ENCODE measurements at regions not wholly inside any gene's neighbourhood (a gene's known extent, or its start where the extent isn't known, plus 50 kb on each side); places are given as distances from the start of the nearest gene placed in this dataset.
"Not testable (repeated sequence)": the region's sequence is repeated elsewhere in the genome, so short reads cannot be mapped to it uniquely, and the experiment has no call there.

DNA sequence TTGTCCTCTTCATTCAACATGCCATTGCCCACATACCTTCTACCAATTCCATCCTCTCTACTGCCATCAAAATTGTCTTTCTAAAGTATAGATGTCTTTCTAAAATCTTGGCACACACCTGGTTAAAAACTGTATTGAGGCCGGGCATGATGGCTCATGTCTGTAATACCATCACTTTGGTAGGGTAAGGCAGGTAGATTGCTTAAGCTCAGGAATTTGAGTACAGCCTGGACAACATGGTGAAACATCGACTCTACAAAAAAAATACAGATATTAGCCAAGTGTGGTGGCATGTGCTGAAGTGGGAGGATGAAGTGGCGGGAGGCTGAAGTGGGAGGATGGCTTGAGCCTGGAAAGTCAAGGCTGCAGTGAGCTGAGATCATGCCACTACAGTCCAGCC lies 412.1 kb downstream of the TMEM38B start:
- no peak for DNase-seq (ENCODE audit: low spot score)

DNA sequence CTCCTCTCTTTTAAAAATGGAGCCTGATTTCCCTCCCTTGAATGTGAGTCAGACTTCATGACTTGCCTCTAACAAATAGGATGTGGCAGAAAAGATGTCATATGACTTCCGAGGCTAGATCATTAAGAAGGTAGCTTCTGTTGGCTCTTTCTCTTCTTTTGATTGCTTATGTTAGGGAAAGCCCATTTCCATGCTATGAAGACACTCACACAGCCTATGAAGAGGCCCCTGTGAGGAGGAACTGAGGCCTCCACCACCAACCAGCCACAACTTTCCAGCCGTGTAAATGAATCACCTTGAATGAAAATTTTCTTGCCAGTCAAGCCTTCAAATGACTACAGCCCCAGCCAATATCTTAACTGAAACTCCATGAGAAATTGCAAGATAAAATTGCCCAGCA lies 413.4 kb downstream of the TMEM38B start:
- no peak for DNase-seq (ENCODE audit: low spot score)

DNA sequence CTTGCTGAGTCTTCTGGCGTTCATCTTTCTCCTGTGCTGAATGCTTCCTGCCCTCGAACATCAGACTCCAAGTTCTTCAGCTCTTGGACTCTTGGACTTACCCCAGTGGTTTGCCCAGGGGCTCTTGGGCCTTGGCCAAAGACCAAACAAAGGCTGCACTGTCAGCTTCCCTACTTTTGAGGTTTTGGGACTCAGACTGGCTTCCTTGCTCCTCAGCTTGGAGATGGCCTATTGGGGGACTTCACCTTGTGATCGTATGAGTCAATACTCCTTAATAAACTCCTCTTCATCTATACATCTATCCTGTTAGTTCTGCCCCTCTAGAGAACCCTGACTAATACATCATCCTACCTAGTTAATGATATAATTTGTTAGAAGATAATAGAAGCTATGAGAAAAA lies 415.4 kb downstream of the TMEM38B start:
- DNase-seq (ENCODE audit: low spot score) = not testable (repeated sequence)

DNA sequence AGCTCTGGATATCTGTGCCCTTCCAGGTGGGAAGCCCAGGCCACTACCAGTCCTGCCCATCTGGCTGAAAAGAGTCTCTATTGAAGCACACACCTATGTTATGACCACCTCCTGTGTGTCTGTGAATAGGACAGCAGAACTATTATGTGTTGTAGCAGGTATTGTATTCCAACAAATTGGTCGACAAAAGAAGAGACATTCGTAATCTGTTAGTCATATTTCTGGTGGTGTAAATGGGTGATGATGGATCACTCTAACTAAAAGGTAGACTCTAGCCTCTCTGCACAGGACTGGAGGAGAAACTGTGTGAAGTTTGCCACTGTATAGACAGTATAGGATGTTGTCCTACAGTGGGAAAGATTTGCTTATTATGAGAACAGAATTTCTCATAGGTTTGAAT lies 416.1 kb downstream of the TMEM38B start:
- no peak for DNase-seq (ENCODE audit: low spot score)

DNA sequence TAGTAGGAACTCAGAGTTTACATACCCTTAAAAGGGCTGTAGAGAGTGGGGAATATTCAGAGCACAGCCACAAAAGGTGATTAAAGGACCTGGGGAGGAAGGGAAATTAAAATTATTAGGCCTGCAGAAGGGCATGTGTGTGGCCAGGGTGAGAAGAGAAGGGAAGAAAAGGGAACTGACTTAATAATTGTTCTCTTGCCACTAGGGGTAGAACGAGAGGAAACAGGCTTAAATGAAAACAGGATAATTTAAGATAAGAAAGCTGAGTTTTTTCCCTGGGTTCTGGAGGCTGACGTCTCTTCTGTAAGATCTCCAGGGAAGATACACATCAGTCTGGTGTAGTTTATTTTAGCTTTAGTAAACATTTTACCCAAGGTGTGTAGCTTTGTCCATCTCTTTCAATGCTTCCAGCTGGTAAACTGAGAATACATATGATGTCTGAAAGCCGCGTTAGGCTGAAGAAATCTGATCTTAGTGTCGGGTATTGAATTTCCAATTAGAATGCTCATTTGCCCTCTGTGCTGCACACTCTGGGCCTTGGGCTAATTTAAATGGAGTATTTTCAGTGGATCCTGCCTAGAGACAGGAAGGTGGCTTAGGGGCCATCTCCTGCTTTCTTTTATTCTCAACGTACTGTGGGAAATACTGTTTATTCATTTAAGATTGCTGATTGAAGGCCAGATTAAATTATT lies 416.8 kb downstream of the TMEM38B start:
- no peak for DNase-seq (ENCODE audit: low spot score)

DNA sequence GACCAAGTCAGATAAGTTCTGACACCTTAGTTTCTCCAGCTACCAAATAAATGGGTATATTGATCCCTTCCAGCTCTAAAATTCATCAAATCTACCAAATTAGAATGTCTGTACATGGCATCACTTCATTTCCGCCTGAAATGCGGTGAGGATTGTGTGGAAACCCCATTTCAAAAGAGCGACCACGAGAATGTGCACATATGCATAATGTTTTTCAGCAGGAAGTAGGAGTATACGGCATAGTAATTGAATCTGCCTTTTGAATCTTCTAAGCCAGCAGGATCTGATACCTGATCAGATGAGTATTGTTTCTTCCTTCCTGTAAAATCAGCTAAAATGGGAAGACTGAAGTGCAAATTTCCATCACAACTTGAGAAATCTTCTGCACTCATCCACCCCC lies 418.6 kb downstream of the TMEM38B start:
- no peak for DNase-seq (ENCODE audit: low spot score)

DNA sequence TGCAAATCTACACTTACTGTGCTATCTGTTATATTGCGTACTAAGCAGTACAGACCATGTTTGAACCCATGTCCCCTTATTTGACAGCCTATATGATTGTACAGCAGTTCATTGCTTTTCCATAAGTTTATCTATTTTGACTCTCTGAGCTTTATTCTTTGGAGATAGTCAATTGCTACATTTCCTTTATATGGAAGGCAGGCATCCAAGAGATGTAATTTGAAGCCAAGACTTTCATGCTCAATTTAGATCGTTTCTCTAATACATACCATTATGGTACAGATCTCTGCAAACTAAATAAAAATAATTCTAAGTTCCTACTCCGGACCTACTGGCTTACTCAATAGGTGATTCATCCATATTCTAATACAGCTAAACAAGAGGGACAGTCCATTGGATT lies 424.8 kb downstream of the TMEM38B start:
- no peak for DNase-seq (ENCODE audit: low spot score)

DNA sequence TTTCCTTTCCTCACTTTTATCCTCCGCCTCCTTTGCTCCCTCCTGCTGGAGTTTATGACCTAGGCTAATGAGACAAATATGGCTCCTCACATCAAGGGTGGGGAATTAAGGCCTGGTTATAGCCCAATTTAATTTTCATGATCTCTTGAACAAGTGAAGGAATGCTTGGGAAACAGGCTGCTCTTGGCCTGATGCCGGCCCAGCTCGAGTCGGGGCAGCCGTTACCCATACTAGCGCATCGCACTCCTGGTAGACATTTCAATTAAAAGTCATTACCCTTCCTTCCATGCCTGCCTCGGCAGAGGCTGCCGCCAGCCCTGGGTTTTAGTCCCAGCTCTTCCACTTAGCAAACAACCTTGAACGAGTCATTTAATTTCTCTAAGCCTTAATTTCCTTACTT lies 425.7 kb downstream of the TMEM38B start:
- DNase-seq (ENCODE audit: low spot score) = no peak

DNA sequence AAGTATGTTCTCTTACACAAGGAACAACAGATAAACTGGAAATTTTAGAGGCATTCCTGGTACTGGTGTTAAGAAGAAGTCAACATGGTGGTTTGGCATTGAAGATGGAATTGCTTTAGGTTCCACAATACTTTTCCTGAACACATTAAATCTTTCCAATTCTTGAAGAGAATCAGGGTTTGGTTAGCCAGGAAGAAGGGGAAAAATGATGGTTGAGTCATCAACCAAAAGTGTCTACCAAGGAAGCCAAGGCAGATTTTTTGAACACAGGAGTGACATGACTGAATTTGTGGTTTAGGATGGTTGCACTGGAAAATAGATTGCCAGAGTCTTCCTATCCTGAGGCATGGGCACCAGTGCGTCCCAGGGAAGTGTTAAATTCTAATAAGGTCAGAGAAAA lies 433.4 kb downstream of the TMEM38B start:
- no peak for DNase-seq (ENCODE audit: low spot score)

DNA sequence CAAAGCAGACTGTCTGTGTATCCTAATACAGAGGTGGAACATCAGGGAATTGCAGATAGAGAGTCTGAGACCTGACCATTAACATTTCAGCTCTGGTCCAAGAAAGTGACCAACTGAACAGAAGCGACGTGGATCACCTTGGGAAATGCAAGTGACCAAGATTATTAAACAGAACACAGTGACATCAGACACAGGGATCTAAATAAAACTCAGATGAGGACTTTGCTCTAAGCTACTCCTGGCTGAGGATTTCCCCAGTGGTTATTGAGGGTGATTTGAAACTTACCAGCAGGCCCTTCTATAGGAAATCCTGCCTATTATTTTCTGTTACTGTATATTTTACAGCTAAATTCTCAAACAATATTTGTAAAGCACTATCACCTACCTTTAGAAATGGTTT lies 436.0 kb downstream of the TMEM38B start:
- DNase-seq (ENCODE audit: low spot score) = no peak

DNA sequence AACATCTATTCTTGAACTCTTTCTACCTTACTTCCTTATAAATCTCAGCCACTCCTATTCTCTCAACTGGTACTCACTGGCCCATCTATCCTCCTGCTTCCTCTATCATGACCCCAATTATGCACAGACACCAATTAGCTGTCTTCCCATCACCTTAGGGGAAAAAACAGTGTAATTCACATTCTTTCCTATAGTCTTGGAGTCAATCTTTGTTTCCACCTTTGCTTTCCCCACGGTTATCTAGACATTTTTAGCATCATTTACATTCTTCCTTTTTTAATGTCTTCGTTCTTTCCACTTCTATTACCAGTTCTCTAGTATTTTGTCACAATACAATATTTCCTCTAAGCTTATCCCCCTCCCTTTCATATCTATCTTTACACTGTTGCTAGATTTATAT lies 449.4 kb downstream of the TMEM38B start:
- no peak for DNase-seq (ENCODE audit: low spot score)

DNA sequence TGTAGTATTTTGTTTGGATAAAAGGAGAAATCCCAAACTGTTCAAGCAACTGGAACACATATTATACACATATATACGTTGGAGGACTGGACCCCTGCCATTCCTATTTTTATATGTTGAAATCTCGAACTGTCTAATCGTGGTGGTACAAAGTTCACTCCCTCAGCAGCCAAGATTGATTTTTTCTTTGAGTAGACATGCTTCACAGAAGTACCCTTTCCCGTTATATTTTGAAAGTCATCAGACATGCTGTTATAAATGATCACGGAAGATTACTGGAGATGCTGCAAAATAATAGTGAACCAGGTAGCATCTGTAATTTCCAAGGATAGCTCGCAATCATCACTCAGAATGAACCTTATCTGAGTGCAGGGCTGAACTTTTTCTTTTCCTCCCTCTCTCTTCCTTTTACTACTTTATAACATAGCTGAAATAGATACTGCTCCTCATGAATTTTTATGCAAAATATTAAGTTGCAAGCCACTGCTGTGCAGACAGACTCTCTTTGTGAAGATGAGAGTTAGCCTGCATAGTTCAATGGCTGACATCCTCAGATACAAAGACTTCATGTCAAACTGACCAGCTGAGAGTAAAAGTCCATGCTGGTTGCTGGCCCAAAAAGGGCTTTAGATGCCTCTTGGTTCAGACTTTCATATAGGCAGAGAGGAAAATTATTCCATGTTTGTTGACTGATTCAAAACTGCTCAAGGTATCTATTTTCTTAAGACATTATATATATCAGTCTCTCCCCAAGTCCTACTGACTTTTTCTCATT lies 451.9 kb downstream of the TMEM38B start:
- DNase-seq (ENCODE audit: low spot score) = no peak

DNA sequence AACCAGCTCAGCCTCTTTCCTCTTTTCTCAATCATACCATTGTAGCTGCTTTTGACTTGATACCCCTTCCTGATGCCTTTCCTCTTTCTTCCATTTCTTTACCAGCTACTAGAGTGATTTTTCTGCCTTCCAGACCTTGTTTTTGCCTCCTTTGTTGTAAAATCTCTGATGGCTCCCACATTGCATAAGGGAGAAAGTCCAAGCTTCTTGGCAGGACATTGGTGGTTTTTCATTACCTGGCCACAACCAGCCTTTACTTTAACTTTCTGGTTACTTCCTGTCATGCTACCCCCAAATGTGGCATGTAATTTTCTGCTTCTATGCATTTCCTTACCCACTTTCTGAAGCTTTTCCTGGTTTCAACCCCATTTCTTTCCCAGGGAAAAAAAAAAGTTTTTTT lies 452.5 kb downstream of the TMEM38B start:
- DNase-seq (ENCODE audit: low spot score) = no peak

DNA sequence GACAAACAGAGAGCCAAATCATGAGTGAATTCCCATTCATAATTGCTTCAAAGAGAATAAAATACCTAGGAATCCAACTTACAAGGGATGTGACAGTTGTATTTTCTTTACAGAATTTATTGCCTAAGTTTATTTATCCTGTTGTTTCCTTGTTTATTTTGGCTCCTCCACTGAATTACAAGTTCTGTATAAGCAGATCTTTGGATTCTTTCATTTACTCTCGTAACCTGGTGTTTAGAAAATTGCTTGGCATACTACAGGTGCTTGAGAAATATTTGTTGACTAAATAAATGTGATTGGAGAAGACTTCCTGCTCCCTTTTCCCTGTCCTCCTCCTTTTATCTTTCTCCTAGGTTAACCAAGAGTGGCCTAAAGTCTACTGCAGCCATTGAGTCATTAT lies 455.6 kb downstream of the TMEM38B start:
- DNase-seq (ENCODE audit: low spot score) = no peak

DNA sequence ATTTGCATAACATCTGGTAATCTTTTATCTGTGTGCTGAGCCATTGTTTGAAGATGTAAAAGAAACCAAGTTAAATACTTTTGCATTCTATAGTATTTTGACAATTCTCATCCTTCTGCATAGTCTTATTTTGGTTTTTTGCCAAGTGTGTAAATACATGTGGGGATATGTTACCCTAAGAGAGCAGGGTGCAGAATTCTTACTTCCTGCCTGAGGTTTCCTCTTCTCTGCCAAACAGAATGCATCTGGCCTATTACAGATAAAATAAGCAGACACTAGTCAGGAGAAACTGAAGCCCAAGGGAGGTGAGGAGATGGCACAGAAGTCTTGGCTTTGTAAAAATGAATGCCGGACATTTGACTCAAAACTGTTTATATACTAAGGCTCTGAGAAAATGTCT lies 462.1 kb downstream of the TMEM38B start:
- no peak for DNase-seq (ENCODE audit: low spot score)

DNA sequence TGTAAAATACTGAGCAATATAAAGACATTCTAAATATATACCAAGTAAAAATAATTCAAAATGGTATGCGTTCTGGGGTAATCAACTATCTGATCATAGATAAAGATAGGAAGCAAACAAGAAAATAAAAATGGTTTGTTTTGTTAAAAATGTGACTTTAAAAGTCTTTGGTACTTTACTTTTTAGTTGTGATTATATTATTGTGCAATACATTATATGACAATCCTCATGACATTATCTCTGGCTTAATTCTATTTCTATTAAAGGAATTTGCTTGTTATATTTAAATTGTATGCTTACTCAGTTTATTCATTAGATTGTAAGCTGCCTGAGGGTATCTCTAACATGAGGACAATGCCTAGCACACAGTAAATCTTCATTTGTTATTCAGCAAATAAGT lies 477.9 kb downstream of the TMEM38B start:
- no peak for DNase-seq (ENCODE audit: low spot score)

DNA sequence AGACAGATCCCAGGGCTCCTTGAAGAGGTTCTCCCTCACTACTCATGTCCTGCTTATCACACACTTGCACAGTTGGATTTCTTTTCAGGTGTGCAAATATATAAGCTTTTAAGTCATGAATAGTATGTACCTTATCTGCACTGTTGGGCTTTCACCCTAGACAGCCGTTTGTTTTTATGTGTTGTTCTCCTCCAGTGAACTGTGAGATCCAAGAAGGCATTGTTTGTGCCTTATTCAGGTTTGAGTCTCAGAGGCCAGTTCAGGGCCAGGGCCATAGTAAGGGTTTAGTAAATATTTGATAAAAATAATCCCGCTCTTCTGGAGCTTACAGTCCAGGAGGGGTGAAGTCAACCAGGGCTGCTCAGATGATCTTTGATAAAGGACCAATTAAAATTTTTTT lies 480.0 kb downstream of the TMEM38B start:
- no peak for DNase-seq (ENCODE audit: low spot score)

DNA sequence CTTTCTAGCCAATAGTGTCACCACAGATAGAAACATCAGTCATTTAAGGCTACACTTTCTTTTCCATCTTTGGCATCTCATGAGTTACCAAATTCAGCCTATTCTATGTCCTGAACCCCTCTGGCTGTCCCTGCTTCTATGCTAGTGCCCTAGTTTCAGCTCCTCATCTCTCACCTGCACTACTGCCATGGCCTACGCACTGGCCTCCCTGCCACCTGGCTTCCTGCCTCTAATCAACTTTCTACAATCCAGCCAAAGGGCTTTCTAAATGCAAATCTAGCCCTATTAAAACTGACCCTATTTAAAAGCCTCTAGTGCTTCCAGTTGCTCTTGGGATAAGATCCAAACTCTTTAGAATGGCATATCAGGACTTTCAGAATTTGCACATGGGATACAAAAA lies 482.9 kb downstream of the TMEM38B start:
- DNase-seq (ENCODE audit: low spot score) = no peak

DNA sequence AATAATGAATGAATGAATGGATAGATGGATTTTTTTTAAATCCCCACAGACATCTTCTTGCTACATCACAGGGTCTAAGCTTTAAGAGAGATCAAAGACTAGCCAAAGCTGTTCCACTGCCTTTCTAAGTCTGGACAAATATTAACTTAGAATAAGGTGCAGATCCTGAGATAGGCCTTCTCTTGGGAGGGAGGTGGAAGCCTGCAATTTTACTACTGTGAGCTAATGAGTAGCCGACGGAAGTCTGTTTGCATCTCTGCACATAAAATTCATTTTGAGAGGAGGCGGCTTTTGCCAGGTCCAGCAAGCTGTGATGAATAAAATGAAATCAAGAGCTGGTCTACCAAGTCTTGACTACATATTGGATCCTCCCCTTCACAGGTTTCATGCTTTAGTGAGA lies 484.9 kb downstream of the TMEM38B start:
- DNase-seq (ENCODE audit: low spot score) = no peak

DNA sequence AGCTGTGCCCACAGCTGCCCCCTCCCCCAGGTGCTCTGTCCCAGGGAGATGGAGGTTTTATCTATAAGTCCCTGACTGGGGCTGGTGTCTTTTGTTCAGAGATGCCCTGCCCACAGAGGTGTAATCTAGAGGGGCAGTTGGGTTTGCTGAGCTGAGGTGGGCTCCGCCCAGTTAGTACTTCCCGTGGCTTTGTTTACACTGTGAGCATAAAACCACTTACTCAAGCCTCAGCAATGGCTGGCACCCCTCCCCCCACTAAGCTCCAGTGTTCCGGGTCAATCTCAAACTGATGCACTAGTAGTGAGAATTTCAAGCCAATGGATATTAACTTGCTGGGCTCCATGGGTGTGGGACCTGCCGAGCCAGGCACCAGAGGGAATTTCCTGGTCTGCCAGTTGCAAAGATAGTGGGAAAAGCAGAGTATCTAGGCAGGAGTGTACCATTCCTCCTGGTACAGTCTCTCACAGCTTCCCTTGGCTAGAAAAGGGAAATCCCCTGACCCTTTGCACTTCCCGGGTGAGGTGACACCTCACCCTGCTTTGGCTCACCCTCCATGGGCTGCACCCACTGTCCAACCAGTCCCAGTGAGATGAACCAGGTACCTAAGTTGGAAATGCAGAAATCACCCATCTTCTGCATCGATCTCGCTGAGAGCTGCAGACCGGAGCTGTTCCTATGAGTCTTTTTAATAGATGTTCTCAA lies 509.6 kb downstream of the TMEM38B start:
- not testable (repeated sequence) for DNase-seq (ENCODE audit: low spot score)

DNA sequence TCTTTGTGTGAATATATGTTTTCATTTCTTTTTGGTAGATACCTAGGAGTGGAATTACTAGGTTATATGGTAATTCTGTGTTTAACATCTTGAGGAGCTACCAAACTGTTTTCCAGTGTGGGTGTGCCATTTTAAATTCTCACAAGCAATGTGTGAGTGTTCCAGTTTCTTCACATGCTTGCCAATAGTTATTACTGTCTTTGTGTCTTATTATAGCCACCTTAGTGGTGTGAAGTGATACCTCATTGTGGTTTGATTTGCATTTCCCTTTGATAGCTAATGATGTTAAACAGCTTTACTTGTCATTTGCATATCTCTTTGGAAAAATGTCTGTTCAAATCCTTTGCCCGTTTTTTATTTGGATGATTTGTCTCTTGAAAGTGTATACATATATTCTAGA lies 513.0 kb downstream of the TMEM38B start:
- DNase-seq (ENCODE audit: low spot score) = no peak

DNA sequence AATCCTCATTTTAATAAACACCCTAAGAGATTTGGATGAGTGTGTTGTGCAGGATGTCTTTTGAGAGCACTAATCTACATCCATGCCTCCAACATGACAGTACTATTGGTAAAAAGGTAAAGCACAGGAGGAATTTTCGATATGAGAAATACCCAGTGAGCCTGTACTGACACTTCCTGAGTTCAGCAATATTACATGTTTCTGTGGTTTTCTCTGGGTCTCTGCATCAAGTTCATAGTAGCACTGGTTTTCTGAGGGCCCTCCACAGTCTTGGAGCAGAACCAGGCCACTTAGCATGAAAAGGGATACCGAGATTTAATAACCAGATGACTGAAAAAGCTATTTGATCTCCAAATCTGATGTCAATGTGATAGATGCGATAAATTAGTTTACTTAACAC lies 524.1 kb downstream of the TMEM38B start:
- DNase-seq (ENCODE audit: low spot score) = no peak

DNA sequence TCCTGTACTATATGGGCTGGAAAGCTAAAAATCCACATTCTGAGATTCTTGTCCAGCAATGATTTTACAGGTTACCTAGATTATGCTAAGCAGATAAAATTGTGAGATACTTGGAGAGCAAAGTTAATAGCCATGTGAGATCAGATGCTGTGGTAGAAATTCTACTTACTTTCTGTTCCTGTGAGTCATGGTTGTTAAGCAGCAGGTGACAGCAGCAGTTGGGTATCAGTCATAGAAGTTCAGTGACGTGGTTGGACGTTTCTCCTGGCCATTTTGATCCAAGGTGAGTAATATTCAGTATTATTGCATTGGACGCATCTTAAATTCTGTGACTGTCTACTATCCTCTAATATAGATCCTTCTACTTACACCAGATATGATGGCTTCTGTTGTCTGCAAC lies 524.5 kb downstream of the TMEM38B start:
- no peak for DNase-seq (ENCODE audit: low spot score)
